ENCODE measurements at regions not wholly inside any gene's neighbourhood (a gene's known extent, or its start where the extent isn't known, plus 50 kb on each side); places are given as distances from the start of the nearest gene placed in this dataset.

GRCh38 chr2:3130889-3131635 is 246.6 kb downstream of the EIPR1 start:
- DNase-seq (ENCODE audit: insufficient read length, low spot score) (no peak), FAIRE-seq (no peak)
- TF ChIP-seq CTCF (IDR thresholded peaks at IDR 0.05; ENCODE audit: insufficient read depth, missing control alignments) = no peak

- TF ChIP-seq CTCF (IDR thresholded peaks at IDR 0.05; ENCODE audit: insufficient read depth, missing control alignments) = no peak
- DNase-seq (ENCODE audit: insufficient read length, low spot score) (no peak), FAIRE-seq (no peak)
These were observed 247.2 kb downstream of the EIPR1 start for GRCh38 chr2:3130444-3130843.

GRCh38 chr2:3129867-3130266 is 247.8 kb downstream of the EIPR1 start:
- FAIRE-seq (no peak), DNase-seq (ENCODE audit: insufficient read length, low spot score) (no peak)
- TF ChIP-seq CTCF (IDR thresholded peaks at IDR 0.05; ENCODE audit: insufficient read depth, missing control alignments) = no peak

GRCh38 chr2:3128786-3129185 is 248.8 kb downstream of the EIPR1 start:
- FAIRE-seq = no peak
- TF ChIP-seq CTCF (IDR thresholded peaks at IDR 0.05; ENCODE audit: insufficient read depth, missing control alignments) = no peak

GRCh38 chr2:3127710-3128109 is 249.9 kb downstream of the EIPR1 start:
- DNase-seq (ENCODE audit: insufficient read length, low spot score) (no peak), FAIRE-seq (no peak)
- TF ChIP-seq CTCF (IDR thresholded peaks at IDR 0.05; ENCODE audit: insufficient read depth, missing control alignments) = no peak

More at GRCh38 chr2:3128786-3129185, 248.8 kb downstream of the EIPR1 start:
- no peak for DNase-seq (ENCODE audit: insufficient read length, low spot score)

GRCh38 chr2:3126911-3127621 is 250.6 kb downstream of the EIPR1 start:
- no peak for TF ChIP-seq CTCF (IDR thresholded peaks at IDR 0.05; ENCODE audit: insufficient read depth, missing control alignments)
- DNase-seq (ENCODE audit: insufficient read length, low spot score) = no peak
- FAIRE-seq = no peak

Data from D721Med (cell line).